ENCODE measurements at regions not wholly inside any gene's neighbourhood (a gene's known extent, or its start where the extent isn't known, plus 50 kb on each side); places are given as distances from the start of the nearest gene placed in this dataset.
"Not testable (repeated sequence)": the region's sequence is repeated elsewhere in the genome, so short reads cannot be mapped to it uniquely, and the experiment has no call there.

DNA sequence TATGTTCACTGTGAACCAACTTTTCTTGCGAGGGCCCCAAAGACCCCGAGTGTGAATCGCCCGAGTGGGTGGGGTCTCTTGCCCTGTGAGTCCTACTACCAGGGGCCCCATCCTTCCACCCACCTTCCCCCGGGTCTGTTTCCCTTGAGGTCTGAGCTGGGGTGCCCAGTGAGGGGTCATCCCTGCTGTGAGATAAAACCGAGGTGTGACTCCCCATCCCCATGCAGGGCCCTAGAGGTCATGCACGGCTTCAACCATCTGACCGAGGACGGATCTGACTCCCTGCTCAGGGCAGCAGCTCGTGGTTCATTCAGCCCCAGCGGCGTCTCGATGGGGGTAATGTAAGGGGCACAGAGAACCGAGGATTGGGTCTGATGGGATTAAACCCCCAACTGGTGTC is 103.1 kb upstream of the SULF2 start:
- TF ChIP-seq, protein P1, sequence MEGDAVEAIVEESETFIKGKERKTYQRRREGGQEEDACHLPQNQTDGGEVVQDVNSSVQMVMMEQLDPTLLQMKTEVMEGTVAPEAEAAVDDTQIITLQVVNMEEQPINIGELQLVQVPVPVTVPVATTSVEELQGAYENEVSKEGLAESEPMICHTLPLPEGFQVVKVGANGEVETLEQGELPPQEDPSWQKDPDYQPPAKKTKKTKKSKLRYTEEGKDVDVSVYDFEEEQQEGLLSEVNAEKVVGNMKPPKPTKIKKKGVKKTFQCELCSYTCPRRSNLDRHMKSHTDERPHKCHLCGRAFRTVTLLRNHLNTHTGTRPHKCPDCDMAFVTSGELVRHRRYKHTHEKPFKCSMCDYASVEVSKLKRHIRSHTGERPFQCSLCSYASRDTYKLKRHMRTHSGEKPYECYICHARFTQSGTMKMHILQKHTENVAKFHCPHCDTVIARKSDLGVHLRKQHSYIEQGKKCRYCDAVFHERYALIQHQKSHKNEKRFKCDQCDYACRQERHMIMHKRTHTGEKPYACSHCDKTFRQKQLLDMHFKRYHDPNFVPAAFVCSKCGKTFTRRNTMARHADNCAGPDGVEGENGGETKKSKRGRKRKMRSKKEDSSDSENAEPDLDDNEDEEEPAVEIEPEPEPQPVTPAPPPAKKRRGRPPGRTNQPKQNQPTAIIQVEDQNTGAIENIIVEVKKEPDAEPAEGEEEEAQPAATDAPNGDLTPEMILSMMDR (IDR thresholded peaks at IDR 0.05), result no peak
- DNase-seq, result peak in 1 of 2 donors; percentile 53
- no peaks in the 10 kb centered on the region for H3K9me3 ChIP-seq
- H3K27ac ChIP-seq, result no peak overlapping the region
- H3K4me1 ChIP-seq, result peaks cover 0 to 7% (median 0%) of the 10 kb centered on the region in 4 donors
- no peaks in the 10 kb centered on the region for H3K36me3 ChIP-seq
- intact Hi-C loops (cut with DNase I; ENCODE audit: low total_unique reads), result no loop called here
- no peak overlapping the region for H3K4me3 ChIP-seq
- H3K27me3 ChIP-seq, result peaks cover 0 to 15% of the 10 kb centered on the region in 2 donors

DNA sequence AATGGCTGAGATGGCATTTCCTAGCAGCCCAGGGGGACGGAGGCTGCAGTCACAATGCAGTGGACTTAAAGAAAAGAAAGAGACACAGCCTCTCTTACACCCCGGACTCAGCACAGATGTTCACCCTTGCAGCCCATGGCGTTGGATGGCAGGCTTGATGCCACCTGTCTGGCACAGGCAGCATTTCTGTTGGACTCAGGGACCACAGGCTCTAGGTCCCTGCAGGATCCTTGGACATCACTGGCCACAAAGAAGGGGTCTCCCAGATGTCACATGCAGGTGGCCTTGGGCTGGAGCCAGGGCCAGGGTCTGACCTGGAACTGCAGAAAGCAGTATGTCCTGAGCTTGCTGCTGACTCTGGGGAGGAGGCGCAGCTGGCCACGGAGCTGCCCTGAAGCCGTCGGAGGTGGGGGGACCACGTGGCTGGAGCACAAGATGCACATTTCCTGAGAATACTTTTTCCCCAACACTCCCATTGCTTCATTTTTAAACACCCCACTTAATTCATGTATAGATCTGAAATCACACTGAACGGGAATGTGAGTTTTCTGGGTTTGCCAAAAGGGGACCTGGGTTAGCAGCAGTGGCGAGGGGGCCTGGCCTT is 102.3 kb upstream of the SULF2 start:
- no peaks in the 10 kb centered on the region for H3K9me3 ChIP-seq
- no peaks in the 10 kb centered on the region for H3K36me3 ChIP-seq
- intact Hi-C loops (cut with DNase I; ENCODE audit: low total_unique reads), result no loop called here
- H3K4me3 ChIP-seq, result no peak overlapping the region
- H3K27ac ChIP-seq, result no peak overlapping the region
- peaks cover 0 to 15% of the 10 kb centered on the region in 2 donors for H3K27me3 ChIP-seq
- peak in 1 of 2 donors; percentile 33 for DNase-seq
- H3K4me1 ChIP-seq, result peaks cover 0 to 7% (median 0%) of the 10 kb centered on the region in 4 donors
- TF ChIP-seq, protein P1 (IDR thresholded peaks at IDR 0.05), result no peak

DNA sequence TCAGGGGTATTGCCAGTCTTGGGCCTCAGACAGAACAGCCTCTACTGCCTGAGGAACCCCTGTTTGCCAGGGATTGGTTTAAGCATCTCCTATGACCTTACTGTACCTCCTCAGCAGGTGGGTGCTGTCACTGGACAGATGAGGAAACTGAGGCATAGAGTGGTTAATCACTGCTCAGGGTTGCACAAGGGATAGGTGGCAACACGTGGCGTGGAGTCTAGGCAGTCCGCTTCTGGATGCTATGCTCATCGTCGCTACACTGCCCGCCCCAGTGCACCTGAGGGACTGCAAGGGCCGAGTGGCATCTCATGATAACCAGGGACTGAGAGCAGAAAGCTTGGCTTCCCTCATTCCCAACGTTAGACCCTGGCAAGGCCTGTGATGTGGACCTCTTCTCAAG is 101.8 kb upstream of the SULF2 start:
- no peak overlapping the region for H3K4me3 ChIP-seq
- H3K9me3 ChIP-seq, result no peaks in the 10 kb centered on the region
- H3K27me3 ChIP-seq, result peaks cover 0 to 15% of the 10 kb centered on the region in 2 donors
- intact Hi-C loops (cut with DNase I; ENCODE audit: low total_unique reads), result no loop called here
- H3K4me1 ChIP-seq, result peaks cover 0 to 1% (median 0%) of the 10 kb centered on the region in 4 donors
- no peak overlapping the region for H3K27ac ChIP-seq
- no peaks in the 10 kb centered on the region for H3K36me3 ChIP-seq
- TF ChIP-seq, protein P1 (IDR thresholded peaks at IDR 0.05), result no peak
- DNase-seq, result peak in 1 of 2 donors; percentile 42

DNA sequence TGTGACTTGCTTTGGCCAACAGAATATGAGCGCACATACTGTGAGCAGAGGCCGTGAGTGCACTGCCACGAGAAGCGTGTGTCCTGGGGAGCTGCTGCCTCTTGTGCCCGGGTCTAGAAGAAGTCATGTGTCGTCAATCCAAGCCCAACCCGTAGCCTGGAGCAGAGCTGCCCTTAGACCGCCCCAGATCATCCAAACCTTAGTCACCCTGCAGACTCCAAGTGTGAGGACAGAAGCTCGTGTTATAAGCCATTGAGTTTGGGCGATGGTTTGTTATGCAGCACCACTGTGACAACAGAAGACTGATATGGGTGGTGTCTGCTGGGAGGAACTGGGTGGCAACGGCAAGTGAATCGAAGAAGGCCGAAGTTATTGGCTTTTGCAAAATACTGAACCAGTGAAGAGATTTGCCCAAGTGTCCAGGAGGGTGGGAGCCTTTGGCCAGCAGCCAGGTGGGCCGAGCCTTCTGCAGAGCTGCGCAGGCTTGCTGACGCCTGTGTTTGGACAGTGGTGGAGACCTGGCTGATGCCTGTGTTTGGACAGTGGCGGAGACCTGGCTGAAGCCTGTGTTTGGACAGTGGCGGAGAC is 101.3 kb upstream of the SULF2 start:
- Histone ChIP-seq H3K4me1 (no peaks in the 10 kb centered on the region), H3K27ac (no peak overlapping the region), H3K27me3 (peaks cover 0 to 15% of the 10 kb centered on the region in 2 donors), H3K36me3 (no peaks in the 10 kb centered on the region), H3K9me3 (no peaks in the 10 kb centered on the region), H3K4me3 (no peak overlapping the region)
- TF ChIP-seq, protein P1 (IDR thresholded peaks at IDR 0.05), result no peak
- intact Hi-C loops (cut with DNase I; ENCODE audit: low total_unique reads), result no loop called here
- no peak for DNase-seq

DNA sequence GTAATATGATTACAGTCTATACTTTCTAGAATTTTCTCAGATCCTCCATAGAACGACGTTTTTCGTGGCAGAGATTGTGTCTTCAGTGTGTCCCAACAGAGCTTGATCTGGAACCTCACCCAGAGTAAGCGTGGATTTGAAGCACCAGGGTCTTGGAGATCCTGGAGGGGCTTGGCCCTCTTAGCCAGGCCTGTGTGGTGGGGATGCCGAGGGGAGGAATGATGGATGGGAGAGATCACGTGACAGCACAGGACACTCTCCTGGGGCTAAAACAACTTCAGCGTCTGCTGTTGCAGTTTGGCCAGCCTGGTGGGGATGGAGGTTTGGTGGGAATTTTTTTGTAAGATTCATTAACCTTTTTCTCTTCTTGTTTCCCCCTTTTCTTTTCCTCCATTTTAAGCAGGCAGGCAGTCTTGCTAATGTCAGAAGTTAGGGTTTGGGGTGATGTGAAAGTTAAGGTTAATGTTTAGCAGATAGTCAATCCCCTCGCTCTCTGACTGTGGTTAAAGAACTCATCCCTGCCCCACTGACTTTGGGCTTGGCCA is 100.7 kb upstream of the SULF2 start:
- no peak overlapping the region for H3K27ac ChIP-seq
- TF ChIP-seq, protein P1 (IDR thresholded peaks at IDR 0.05), result no peak
- intact Hi-C loops (cut with DNase I; ENCODE audit: low total_unique reads), result no loop called here
- no peaks in the 10 kb centered on the region for H3K36me3 ChIP-seq
- H3K4me3 ChIP-seq, result no peak overlapping the region
- no peaks in the 10 kb centered on the region for H3K4me1 ChIP-seq
- H3K27me3 ChIP-seq, result peaks cover 0 to 15% of the 10 kb centered on the region in 2 donors
- DNase-seq, result no peak
- no peaks in the 10 kb centered on the region for H3K9me3 ChIP-seq

DNA sequence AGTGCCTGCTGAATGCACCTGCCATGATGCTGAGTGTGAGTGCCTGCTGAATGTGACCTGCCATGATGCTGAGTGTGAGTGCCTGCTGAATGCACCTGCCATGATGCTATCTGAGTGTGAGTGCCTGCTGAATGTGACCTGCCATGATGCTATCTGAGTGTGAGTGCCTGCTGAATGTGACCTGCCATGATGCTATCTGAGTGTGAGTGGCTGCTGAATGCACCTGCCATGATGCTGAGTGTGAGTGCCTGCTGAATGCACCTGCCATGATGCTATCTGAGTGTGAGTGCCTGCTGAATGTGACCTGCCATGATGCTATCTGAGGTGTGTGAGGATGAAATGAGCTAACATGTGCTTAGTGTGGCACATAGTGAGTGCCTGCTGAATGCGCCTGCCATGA is 98.7 kb upstream of the SULF2 start:
- H3K27ac ChIP-seq; H3K4me3 ChIP-seq; H3K36me3 ChIP-seq; DNase-seq; intact Hi-C loops (cut with DNase I; ENCODE audit: low total_unique reads); H3K9me3 ChIP-seq; H3K4me1 ChIP-seq: not testable (repeated sequence)
- peaks cover 0 to 15% of the 10 kb centered on the region in 2 donors for H3K27me3 ChIP-seq
